ENCODE measurements at regions not wholly inside any gene's neighbourhood (a gene's known extent, or its start where the extent isn't known, plus 50 kb on each side); places are given as distances from the start of the nearest gene placed in this dataset.
"Not testable (repeated sequence)": the region's sequence is repeated elsewhere in the genome, so short reads cannot be mapped to it uniquely, and the experiment has no call there.

DNA sequence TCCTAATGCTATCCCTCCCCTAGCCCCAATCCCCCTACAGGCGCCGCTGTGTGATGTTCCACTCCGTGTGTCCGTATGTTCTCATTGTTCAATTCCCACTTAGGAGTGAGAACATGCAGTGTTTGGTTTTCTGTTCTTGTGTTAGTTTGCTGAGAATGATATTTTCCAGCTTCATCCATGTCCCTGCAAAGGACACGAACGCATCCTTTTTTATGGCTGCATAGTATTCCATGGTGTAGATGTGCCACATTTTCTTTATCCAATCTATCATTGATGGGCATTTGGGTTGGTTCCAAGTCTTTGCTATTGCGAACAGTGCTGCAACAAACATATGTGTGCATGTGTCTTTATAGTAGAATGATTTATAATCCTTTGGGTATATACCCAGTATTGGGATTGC lies 174.2 kb upstream of the FOXK1 start:
- not testable (repeated sequence) for H3K4me3 ChIP-seq, H3K27ac ChIP-seq

GRCh38 chr7:4513450-4513849 lies 168.6 kb upstream of the FOXK1 start:
- no peak overlapping the region for H3K27ac ChIP-seq
- H3K4me3 ChIP-seq, result no peak overlapping the region

DNA sequence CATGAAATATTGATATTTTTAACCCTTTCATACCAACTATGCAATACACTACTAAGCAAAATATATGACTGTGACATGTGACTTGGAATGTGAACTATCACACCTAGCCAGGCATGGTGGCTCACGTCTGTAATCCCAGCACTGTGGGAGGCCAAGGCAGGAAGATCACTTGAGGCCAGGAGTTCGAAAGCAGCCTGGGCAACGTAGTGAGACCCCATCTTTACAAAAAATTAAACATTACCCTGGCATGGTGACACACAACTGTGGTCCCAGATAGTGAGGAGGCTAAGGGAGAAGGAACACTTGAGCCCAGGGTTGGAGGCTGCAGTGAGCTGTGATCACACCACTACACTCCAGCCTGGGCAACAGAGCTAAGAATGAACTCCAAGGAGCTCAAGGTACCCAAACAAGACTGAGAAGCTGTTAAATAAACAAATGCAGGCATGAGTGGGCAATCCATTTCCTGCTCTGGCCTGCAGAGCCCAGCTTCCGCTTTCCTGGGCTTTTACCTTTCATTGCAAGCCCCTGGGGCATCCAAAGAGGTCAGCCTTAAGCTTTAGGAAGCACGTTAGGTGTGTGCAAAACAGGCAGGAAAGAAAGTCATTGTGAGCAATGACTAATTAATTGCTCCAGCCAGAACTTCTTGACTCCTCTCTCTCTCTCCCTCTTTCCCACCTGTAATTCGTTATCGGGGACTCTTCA lies 162.1 kb upstream of the FOXK1 start:
- no peak overlapping the region for H3K4me3 ChIP-seq
- H3K27ac ChIP-seq, result no peak overlapping the region

DNA sequence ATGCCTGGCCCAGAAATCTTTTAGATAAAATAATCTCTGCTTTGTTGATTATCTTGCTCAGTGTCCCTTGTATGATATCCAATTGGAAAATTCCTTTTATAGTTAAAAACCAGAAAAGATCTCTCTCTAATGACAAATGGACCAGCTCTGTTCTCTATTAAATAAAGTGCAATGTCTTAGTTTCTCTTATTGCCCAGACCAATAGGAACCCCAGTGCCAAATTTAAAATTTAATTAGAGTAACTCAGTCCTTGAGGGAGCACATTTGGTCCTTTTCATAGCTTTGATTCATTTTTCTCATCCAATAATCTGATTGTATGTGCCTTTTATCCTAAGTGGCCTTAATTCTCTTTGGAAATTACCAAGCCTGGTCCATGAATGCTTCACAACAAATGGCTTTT lies 158.9 kb upstream of the FOXK1 start:
- H3K27ac ChIP-seq, result no peak overlapping the region
- H3K4me3 ChIP-seq, result no peak overlapping the region

- H3K27ac ChIP-seq, result no peak overlapping the region
- H3K4me3 ChIP-seq, result no peak overlapping the region
These were observed 158.2 kb upstream of the FOXK1 start for GRCh38 chr7:4523873-4524272.

GRCh38 chr7:4525884-4526283 lies 156.2 kb upstream of the FOXK1 start:
- Histone ChIP-seq H3K27ac (no peak overlapping the region), H3K4me3 (no peak overlapping the region)

GRCh38 chr7:4527988-4528636 lies 154.0 kb upstream of the FOXK1 start:
- Histone ChIP-seq H3K27ac (no peak overlapping the region), H3K4me3 (no peak overlapping the region)

- no peak overlapping the region for H3K4me3 ChIP-seq
- no peak overlapping the region for H3K27ac ChIP-seq
These were observed 150.9 kb upstream of the FOXK1 start for GRCh38 chr7:4531236-4531635.

DNA sequence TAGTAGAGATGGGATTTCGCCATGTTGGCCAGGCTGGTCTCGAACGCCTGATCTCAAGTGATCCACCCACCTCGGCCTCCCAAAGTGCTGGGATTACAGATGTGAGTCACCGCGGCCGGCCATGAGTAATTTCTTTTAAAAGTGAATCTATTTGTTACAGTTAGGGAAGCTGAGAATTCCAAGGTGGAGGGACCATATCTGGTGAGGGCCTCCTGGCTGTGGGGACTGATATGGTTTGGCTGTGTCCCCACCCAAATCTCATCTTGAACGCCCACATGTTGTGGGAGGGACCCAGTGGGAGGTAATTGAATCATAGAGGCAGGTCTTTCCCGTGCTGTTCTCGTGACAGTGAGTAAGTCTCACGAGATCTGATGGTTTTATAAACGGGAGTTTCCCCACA lies 148.8 kb upstream of the FOXK1 start:
- not testable (repeated sequence) for H3K27ac ChIP-seq, H3K4me3 ChIP-seq

GRCh38 chr7:4549681-4550080 lies 132.4 kb upstream of the FOXK1 start:
- H3K27ac ChIP-seq, result no peak overlapping the region
- no peak overlapping the region for H3K4me3 ChIP-seq

DNA sequence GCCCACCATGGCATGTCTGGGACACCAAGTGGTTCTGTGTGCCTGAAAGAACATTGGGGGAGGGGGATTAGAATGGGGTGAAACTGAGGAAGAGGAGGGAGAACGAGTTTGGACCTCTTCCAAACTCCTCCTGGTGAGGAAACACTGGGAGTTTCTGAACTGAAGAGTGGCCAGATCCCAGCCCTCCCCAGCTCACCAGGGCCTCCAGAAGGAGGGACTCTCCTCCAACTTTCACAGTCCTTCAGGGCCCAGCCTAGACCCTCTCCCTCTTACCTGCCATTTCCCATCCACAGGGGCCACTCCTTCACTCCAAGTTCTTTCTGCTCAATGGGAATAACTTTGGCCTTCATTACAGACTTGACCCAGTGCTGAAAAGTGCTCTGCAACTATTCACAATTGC lies 132.0 kb upstream of the FOXK1 start:
- Histone ChIP-seq H3K4me3 (no peak overlapping the region), H3K27ac (no peak overlapping the region)

DNA sequence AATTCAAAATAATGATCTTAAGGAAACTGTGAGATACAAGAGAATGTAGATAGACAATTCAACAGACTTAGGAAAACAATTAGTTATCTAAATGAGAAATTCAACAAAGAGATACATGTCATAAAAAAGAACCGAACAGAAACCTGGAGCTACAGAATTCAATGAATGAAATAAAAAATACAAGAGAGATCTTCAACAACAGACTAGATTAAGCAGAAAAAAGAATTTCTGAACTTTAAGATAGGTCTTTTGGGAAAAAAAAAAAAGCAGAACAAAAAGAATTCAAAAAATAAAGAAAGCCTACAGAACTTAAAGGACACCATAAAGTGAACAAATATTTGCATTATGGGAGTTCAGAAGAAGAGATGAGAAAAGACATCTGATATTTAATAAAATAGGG lies 129.1 kb upstream of the FOXK1 start:
- Histone ChIP-seq H3K27ac (no peak overlapping the region), H3K4me3 (no peak overlapping the region)

- no peak overlapping the region for H3K4me3 ChIP-seq
These were observed 125.0 kb upstream of the FOXK1 start for GRCh38 chr7:4556868-4557793.

GRCh38 chr7:4561795-4562194 lies 120.3 kb upstream of the FOXK1 start:
- H3K27ac ChIP-seq, result no peak overlapping the region
- no peak overlapping the region for H3K4me3 ChIP-seq

More at GRCh38 chr7:4556868-4557793, 125.0 kb upstream of the FOXK1 start:
- no peak overlapping the region for H3K27ac ChIP-seq

- H3K4me3 ChIP-seq, result no peak overlapping the region
- no peak overlapping the region for H3K27ac ChIP-seq
These were observed 115.4 kb upstream of the FOXK1 start for GRCh38 chr7:4566714-4567113.

DNA sequence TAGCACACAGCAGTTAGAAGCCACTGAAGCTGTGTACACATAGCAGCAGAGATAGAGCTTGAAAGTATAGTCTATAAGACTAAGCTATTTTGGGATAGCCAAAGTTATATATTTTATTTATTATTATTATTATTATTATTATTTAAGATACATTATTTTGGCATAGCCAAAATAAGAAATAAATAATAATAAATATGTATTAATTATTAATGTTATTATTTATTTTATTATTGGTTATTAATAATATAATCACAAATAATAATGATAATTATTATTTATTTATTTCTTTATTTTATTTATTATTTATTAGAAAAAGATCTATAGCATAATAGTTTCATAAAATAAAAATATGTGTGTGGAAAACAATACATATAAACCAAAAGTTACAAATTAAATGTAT lies 107.2 kb upstream of the FOXK1 start:
- Histone ChIP-seq H3K27ac (no peak overlapping the region), H3K4me3 (no peak overlapping the region)

DNA sequence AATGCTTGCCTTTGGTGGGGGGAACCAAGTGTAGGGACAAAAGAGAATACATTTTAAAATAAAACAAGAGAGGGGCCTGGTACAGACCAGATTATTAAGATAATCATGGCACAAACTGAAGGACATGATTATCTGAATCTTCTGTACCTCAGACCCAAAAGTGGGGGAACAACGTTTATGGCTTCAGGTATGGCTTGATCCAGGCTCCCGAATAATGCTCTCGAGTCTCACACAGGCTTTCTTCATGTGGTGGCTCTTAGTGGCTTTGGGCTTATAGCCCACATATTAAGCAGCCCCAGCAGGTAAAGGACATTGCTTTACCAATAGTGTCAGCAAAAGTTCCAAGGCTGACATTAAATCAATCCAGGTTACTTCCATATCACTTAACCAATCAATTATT lies 106.8 kb upstream of the FOXK1 start:
- H3K4me3 ChIP-seq, result no peak overlapping the region

GRCh38 chr7:4602905-4603842 lies 78.9 kb upstream of the FOXK1 start:
- H3K4me3 ChIP-seq, result no peak overlapping the region
- H3K27ac ChIP-seq, result no peak overlapping the region

More for the DNA sequence above, 106.8 kb upstream of the FOXK1 start:
- H3K27ac ChIP-seq, result no peak overlapping the region

DNA sequence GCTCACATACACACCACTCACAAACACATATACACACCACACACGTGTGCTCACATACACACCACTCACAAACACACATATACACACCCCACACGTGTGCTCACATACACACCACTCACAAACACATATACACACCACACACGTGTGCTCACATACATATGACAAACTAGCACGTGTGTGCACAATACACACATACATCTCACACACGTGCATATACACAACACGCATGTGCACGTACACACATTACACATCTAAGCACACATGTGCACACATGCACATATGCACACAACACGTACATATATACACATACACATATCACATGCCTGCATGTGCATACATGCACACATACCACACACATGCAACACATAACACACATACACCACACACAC lies 78.3 kb upstream of the FOXK1 start:
- Histone ChIP-seq H3K4me3 (no peak overlapping the region), H3K27ac (no peak overlapping the region)

DNA sequence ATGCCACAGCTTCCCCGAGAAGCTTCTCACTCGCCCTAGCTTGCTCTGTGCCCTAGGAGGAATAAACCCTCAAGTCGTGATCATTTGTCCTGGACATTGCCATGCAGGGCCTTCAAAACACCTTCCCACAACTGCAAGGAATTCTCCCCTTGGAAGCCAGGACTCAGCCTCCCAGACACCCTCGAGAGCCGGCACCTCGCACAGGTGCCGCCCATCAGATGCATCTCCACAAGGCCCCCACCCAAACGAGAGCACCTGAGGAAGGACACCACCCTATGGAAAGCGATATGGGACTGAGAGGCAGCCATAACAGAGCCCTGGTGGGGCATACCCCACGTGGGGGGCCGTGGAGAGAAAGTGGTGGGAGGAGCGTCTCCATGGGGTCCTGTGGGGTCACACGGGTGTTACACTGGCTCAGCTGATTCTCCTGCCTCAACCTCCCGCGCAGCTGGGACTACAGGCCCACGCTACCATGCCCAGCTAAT lies 77.6 kb upstream of the FOXK1 start:
- Histone ChIP-seq H3K27ac (no peak overlapping the region), H3K4me3 (no peak overlapping the region)

All from skin epidermis (tissue), 12 donors.